Thyroid gland (tissue), 4 donors: ENCODE measurements at regions not wholly inside any gene's neighbourhood (a gene's known extent, or its start where the extent isn't known, plus 50 kb on each side); places are given as distances from the start of the nearest gene placed in this dataset.

Experiments
- CTCF ChIP-seq, 6 experiments: fragments of 200-600 bp in 3 of 6; fragments of 450-650 bp in 3 of 6; sonication (generic) in 3 of 6; IDR thresholded peaks; one replicate each; pipeline ENCODE4 v1.5.1; 2016 to 2019; ENCODE audit warnings: antibody characterized with exemption in 6 of 6, mild to moderate bottlenecking in 2 of 6, inconsistent platforms in 1 of 6, moderate library complexity in 1 of 6
- POLR2A ChIP-seq, 2 donors: fragments of 450-650 bp; IDR thresholded peaks; one replicate each; pipeline ENCODE4 v1.6.1; 2017; ENCODE audit warnings: antibody characterized with exemption in 2 of 2, mild to moderate bottlenecking in 2 of 2, moderate library complexity in 1 of 2

GRCh38 chr5:56343988-56344387 lies 110.9 kb upstream of the ANKRD55 start:
- TF ChIP-seq CTCF (IDR thresholded peaks at IDR 0.05) (no peak), POLR2A (IDR thresholded peaks at IDR 0.05) (no peak)
